Caki2 (cell line): ENCODE measurements at regions not wholly inside any gene's neighbourhood (a gene's known extent, or its start where the extent isn't known, plus 50 kb on each side); places are given as distances from the start of the nearest gene placed in this dataset.
"Not testable (repeated sequence)": the region's sequence is repeated elsewhere in the genome, so short reads cannot be mapped to it uniquely, and the experiment has no call there.

Experiments used
- DNase-seq: peaks from one replicate; pipeline ENCODE4 v3.0.0-alpha.2; 2015; ENCODE audit warnings: low read depth
- in situ Hi-C: cut with HindIII; loops from 2 replicates; pipeline ENCODE4 v1.10.0; 2016; ENCODE audit warnings: low sequenced_read_pairs, low pct_unique_long_range_greater_than_20kb, mixed read lengths

GRCh38 chr13:104967376-104967775, 1568.1 kb downstream of the EFNB2 start:
- in situ Hi-C loops = no loop called here
- no peak for DNase-seq

GRCh38 chr13:104962411-104962810, 1573.1 kb downstream of the EFNB2 start:
- in situ Hi-C loops = no loop called here
- DNase-seq = no peak

- in situ Hi-C loops = no loop called here
- DNase-seq = no peak
These were observed 1574.2 kb downstream of the EFNB2 start for GRCh38 chr13:104961246-104961645.

- no peak for DNase-seq
These were observed 1581.3 kb downstream of the EFNB2 start for GRCh38 chr13:104954210-104954609.

GRCh38 chr13:104953588-104953987, 1581.9 kb downstream of the EFNB2 start:
- no peak for DNase-seq
- in situ Hi-C loops = no loop called here

More at GRCh38 chr13:104954210-104954609, 1581.3 kb downstream of the EFNB2 start:
- in situ Hi-C loops = no loop called here

- in situ Hi-C loops = no loop called here
- no peak for DNase-seq
These were observed 1585.4 kb downstream of the EFNB2 start for GRCh38 chr13:104949840-104950740.

GRCh38 chr13:104944176-104944575, 1591.3 kb downstream of the EFNB2 start:
- DNase-seq = no peak
- in situ Hi-C loops = no loop called here

- DNase-seq = no peak
- in situ Hi-C loops = no loop called here
These were observed 1592.1 kb downstream of the EFNB2 start for GRCh38 chr13:104943331-104943730.

GRCh38 chr13:104937881-104938280, 1597.6 kb downstream of the EFNB2 start:
- DNase-seq = no peak
- in situ Hi-C loops = no loop called here

- in situ Hi-C loops = no loop called here
- DNase-seq = no peak
These were observed 1599.2 kb downstream of the EFNB2 start for GRCh38 chr13:104936304-104936703.

GRCh38 chr13:104920513-104920912, 1614.9 kb downstream of the EFNB2 start:
- in situ Hi-C loops, DNase-seq: not testable (repeated sequence)

- in situ Hi-C loops = no loop called here
- DNase-seq = no peak
These were observed 1615.4 kb downstream of the EFNB2 start for GRCh38 chr13:104920091-104920490.

GRCh38 chr13:104900191-104900817, 1635.2 kb downstream of the EFNB2 start:
- DNase-seq = no peak
- in situ Hi-C loops = no loop called here

- DNase-seq = no peak
- in situ Hi-C loops = no loop called here
These were observed 1637.0 kb downstream of the EFNB2 start for GRCh38 chr13:104898484-104898883.

GRCh38 chr13:104895521-104895920, 1639.9 kb downstream of the EFNB2 start:
- no peak for DNase-seq
- in situ Hi-C loops = no loop called here

GRCh38 chr13:104875038-104875754, 1660.3 kb downstream of the EFNB2 start:
- no peak for DNase-seq
- in situ Hi-C loops = no loop called here

GRCh38 chr13:104872153-104872552, 1663.3 kb downstream of the EFNB2 start:
- in situ Hi-C loops = no loop called here
- DNase-seq = no peak

- DNase-seq = no peak
- in situ Hi-C loops = no loop called here
These were observed 1664.0 kb downstream of the EFNB2 start for GRCh38 chr13:104871456-104871855.

- no peak for DNase-seq
- in situ Hi-C loops = no loop called here
These were observed 1666.0 kb downstream of the EFNB2 start for GRCh38 chr13:104869501-104869900.
